AG04449 (cell line): ENCODE measurements at regions not wholly inside any gene's neighbourhood (a gene's known extent, or its start where the extent isn't known, plus 50 kb on each side); places are given as distances from the start of the nearest gene placed in this dataset.

ENCODE experiments used
- CTCF ChIA-PET: fragments of 350-600 bp; formaldehyde crosslinking; extraction: SDS; loops from one replicate; lab custom pipeline; 2021; ENCODE audit warnings: antibody characterized with exemption; lab: Yijun Ruan, JAX
- POLR2A ChIA-PET: fragments of 400-600, 350-600 bp; formaldehyde crosslinking; extraction: SDS; loops from one replicate; lab custom pipeline; 2020; ENCODE audit warnings: antibody characterized with exemption, inconsistent platforms; lab: Yijun Ruan, JAX
- DNase-seq: peaks from one replicate; pipeline ENCODE4 v3.0.0-alpha.2; 2010; ENCODE audit warnings: low read depth, low spot score
- H3K4me3 ChIP-seq: 2 replicates; pipeline ENCODE4 v1.5.1; 2011; ENCODE audit warnings: low read depth, mild to moderate bottlenecking, control low read depth, low read length
- TF ChIP-seq, protein P1 (sequence below): IDR thresholded peaks from one replicate; pipeline ENCODE4 v1.5.1; 2011; ENCODE audit warnings: mild to moderate bottlenecking, moderate library complexity, low read length, control low read depth, inconsistent platforms; ENCODE audit not compliant: insufficient read depth; ENCODE audit errors: missing control alignments

DNA sequence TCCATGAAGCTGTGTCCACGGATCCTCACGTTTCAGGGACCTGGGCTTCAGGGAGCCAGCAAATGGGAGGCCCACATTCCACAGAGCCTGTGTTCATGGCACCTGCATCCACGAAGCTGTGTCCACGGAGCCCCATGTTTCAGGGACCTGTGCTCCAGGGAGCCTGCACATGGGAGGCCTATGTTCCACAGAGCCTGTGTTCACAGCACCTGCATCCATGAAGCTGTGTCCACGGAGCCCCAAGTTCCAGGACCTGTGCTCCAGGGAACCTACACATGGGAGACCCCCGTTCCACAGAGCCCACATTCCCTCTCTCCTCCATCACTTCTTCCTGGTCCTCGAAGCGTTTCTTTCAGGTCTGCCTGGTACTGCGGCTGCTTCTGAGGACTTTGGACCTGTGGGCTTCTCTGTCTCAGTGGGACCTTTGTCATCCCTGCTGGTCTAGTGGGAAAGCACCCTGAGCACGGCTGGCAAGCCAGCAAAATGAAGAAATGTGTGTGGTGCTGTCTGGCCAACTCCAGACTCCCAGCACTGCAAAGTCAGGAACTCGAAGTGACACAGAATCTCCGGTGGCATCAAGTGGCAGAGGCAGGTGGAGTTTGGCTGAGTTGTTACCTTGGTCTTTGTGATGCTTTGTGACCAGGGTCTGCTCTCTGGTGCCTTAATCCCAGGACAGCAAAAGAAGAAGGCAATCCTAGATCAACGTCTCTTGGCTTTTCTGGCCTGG lies 245.9 kb downstream of the DLL1 start:
- TF ChIP-seq, protein P1, sequence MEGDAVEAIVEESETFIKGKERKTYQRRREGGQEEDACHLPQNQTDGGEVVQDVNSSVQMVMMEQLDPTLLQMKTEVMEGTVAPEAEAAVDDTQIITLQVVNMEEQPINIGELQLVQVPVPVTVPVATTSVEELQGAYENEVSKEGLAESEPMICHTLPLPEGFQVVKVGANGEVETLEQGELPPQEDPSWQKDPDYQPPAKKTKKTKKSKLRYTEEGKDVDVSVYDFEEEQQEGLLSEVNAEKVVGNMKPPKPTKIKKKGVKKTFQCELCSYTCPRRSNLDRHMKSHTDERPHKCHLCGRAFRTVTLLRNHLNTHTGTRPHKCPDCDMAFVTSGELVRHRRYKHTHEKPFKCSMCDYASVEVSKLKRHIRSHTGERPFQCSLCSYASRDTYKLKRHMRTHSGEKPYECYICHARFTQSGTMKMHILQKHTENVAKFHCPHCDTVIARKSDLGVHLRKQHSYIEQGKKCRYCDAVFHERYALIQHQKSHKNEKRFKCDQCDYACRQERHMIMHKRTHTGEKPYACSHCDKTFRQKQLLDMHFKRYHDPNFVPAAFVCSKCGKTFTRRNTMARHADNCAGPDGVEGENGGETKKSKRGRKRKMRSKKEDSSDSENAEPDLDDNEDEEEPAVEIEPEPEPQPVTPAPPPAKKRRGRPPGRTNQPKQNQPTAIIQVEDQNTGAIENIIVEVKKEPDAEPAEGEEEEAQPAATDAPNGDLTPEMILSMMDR: no peak
- CTCF ChIA-PET: no interaction called here
- H3K4me3 ChIP-seq: no peak overlapping the region
- POLR2A ChIA-PET: no interaction called here
- DNase-seq: no peak

DNA sequence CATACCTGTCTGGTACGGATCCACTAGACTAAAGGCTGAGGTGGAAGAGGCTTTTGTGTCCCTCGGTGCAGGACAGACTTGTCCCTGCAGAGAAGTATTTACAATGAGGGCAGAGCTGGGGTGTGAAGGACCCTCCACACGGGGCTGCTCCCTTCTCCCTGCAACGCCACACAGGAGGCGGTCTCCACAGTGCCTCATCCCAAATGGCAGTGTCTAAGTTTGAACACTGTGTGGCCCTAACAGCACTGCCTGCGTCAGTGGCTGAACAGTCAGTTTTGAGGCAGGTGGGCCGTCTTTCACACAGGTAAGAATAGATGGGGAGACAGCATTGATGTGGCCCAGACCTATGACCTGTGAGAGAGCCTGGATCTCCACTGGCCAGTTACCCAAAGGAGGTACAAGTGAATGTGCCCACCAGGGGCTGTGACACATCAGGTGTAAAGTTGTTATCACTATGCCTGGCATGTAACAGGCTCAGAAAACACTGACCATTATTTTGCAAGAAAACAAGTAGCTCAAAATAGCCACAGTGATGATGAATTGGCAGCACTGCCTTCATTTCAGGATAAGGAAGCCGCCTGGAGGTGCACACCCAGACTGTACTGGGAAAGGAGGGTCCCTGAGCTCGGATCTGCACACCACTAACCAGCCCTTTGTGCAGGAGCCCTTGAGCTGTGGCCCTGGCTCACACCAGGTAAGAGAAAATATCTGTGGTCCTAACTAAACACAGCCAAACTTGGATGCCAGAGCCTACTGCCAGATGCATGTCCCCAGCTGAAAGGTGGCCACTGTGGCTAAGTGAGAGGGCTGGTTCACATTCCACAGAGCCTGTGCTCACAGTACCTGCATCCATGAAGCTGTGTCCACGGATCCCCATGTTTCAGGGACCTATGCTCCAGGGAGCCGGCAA lies 246.7 kb downstream of the DLL1 start:
- H3K4me3 ChIP-seq: no peak overlapping the region
- ChIA-PET POLR2A (no interaction called here), CTCF (no interaction called here)
- TF ChIP-seq, protein P1: no peak
- no peak for DNase-seq

DNA sequence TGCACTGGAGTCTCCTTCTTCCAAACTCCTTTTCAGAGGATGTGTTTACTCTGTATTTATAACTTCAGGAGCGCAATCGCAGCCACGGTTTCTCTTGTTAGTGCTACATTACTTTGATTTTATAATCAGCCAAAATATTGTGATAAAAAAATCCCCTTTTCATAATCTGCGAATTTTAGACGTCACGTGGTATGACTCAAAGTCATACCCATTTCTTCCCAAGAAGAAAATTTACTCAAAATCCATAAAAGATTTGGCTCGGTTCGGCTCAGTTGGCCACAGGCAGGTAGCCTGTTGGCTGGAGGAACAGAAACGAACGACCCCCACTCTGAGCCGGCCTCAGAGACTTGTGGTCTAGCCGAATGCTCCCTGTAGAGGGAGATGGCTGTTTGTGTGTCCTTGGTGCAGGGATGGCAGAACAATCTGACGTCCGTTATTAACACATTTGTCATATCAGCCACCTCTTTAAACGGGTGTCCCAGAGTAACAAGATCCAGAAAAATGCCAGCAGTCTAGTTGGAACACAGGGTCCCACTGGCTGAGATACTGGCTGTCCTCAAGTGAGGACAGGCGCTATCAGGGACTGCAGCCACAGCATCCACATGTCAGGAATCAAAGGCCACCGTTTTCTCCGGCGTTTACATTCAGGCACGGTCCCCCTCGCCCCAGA lies 247.6 kb downstream of the DLL1 start:
- DNase-seq: no peak
- H3K4me3 ChIP-seq: no peak overlapping the region
- CTCF ChIA-PET: no interaction called here
- POLR2A ChIA-PET: no interaction called here
- TF ChIP-seq, protein P1: no peak

DNA sequence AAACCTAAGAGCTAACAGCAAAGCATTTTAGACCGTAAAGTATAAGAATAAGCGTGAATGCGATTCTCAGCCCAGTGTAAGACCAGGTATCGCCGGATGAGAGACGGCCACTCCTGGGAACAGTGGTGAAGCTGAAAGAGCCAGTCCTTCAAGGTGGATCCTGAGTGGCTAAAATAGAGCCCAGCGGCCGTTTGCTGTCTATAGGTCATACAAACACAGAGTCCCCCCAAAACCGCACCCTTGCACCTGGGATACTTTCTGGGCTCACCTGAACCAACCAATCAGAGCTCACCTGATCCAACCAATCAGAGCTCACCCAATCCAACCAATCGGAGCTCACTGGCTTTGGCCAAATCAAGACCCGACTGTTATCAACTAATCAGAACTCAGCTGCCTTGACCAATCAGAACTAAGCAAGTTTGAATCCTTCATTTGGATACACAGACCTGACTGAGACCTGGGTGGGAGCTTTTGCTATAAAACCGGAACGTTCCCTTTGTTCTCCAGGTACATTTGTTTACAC lies 248.2 kb downstream of the DLL1 start:
- ChIA-PET POLR2A (no interaction called here), CTCF (no interaction called here)

DNA sequence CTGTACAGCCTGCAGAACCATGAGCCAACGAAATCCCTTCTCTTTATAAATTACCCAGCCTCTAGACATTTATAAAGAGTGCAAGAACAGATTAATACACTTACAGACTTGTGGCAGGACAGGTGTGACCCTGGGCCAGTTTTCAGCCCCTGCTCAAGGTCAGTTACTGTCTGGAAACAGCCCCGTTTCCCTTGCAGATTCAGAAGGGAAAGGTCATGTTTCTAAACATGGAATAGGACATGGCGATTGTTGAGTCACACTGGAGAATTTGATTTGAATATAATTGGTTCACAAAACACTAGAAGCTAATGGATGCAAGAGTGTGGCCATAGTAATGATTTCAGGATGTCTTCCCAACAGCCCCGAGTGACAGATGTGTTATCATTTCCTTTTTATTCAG lies 248.8 kb downstream of the DLL1 start:
- POLR2A ChIA-PET: no interaction called here
- TF ChIP-seq, protein P1: no peak
- DNase-seq: no peak
- CTCF ChIA-PET: no interaction called here
- no peak overlapping the region for H3K4me3 ChIP-seq

More for the DNA sequence above, 248.2 kb downstream of the DLL1 start:
- TF ChIP-seq, protein P1: no peak
- no peak for DNase-seq
- H3K4me3 ChIP-seq: no peak overlapping the region

DNA sequence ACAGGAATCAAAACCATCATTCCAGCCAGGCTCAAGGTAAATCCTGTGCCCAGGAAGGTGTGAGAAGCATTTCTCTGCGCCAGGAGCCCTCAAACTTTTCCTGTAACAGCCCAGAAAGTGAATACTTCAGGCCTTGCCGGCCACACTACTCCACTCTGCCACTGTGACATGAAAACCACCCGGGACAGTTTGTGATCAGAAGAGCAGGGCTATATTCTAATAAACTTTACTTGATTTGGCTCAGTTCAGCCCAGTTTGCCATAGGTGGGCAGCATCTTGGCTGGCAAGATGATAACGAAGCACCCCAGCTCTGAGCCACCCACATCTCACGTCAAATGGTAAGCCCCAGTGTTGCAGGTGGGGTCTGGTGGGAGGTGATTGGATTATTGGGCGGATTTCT lies 249.4 kb downstream of the DLL1 start:
- ChIA-PET CTCF (no interaction called here), POLR2A (no interaction called here)
- TF ChIP-seq, protein P1: no peak
- DNase-seq: no peak
- H3K4me3 ChIP-seq: no peak overlapping the region
